Forelimb muscle (tissue), 1 donor: ENCODE measurements at regions not wholly inside any gene's neighbourhood (a gene's known extent, or its start where the extent isn't known, plus 50 kb on each side); places are given as distances from the start of the nearest gene placed in this dataset.

Experiments used
- DNase-seq: peaks from one replicate; pipeline ENCODE4 v3.0.0-alpha.2; 2013; ENCODE audit warnings: low read depth

- no peak for DNase-seq
These were observed 116.6 kb upstream of the PLXNC1 start for GRCh38 chr12:94031763-94032162.

- no peak for DNase-seq
These were observed 116.0 kb upstream of the PLXNC1 start for GRCh38 chr12:94032368-94032767.

- no peak for DNase-seq
These were observed 115.3 kb upstream of the PLXNC1 start for GRCh38 chr12:94033101-94033500.

- DNase-seq = no peak
These were observed 114.6 kb upstream of the PLXNC1 start for GRCh38 chr12:94033784-94034183.

- no peak for DNase-seq
These were observed 110.9 kb upstream of the PLXNC1 start for GRCh38 chr12:94037444-94037843.

GRCh38 chr12:94038605-94039004 is 109.8 kb upstream of the PLXNC1 start:
- no peak for DNase-seq

GRCh38 chr12:94039199-94039840 is 109.1 kb upstream of the PLXNC1 start:
- DNase-seq = no peak

- DNase-seq = no peak
These were observed 108.5 kb upstream of the PLXNC1 start for GRCh38 chr12:94039914-94040313.

- DNase-seq = no peak
These were observed 106.5 kb upstream of the PLXNC1 start for GRCh38 chr12:94041850-94042249.

GRCh38 chr12:94042321-94042720 is 106.1 kb upstream of the PLXNC1 start:
- no peak for DNase-seq

- DNase-seq = no peak
These were observed 101.6 kb upstream of the PLXNC1 start for GRCh38 chr12:94046626-94047410.

GRCh38 chr12:94047781-94048567 is 100.4 kb upstream of the PLXNC1 start:
- no peak for DNase-seq

GRCh38 chr12:94048757-94049156 is 99.6 kb upstream of the PLXNC1 start:
- DNase-seq = no peak

GRCh38 chr12:94049718-94050117 is 98.7 kb upstream of the PLXNC1 start:
- no peak for DNase-seq

GRCh38 chr12:94053676-94054075 is 94.7 kb upstream of the PLXNC1 start:
- no peak for DNase-seq

GRCh38 chr12:94055528-94055927 is 92.8 kb upstream of the PLXNC1 start:
- DNase-seq = no peak

GRCh38 chr12:94056419-94057158 is 91.8 kb upstream of the PLXNC1 start:
- no peak for DNase-seq

GRCh38 chr12:94057262-94058151 is 90.9 kb upstream of the PLXNC1 start:
- no peak for DNase-seq

GRCh38 chr12:94059394-94060368 is 88.7 kb upstream of the PLXNC1 start:
- no peak for DNase-seq

- DNase-seq = no peak
These were observed 86.2 kb upstream of the PLXNC1 start for GRCh38 chr12:94062194-94062593.
